ENCODE measurements at regions not wholly inside any gene's neighbourhood (a gene's known extent, or its start where the extent isn't known, plus 50 kb on each side); places are given as distances from the start of the nearest gene placed in this dataset.

GRCh38 chr16:65722429-65722828 is 600.6 kb upstream of the CDH11 start:
- DNase-seq (ENCODE audit: low spot score), result peak; percentile 23
- peak; percentile 50; the same call in 1 of the 2 replicates for ATAC-seq
- Mint-ChIP-seq H3K27ac (no peak overlapping the region), H3K4me1 (peaks cover 33% of the 10 kb centered on the region), H3K27me3 (ENCODE audit: low read depth) (peaks cover 3% of the 10 kb centered on the region; the same call in 1 of the 2 replicates), H3K4me3 (no peak overlapping the region), H3K36me3 (no peaks in the 10 kb centered on the region), H3K9me3 (peaks cover 14% of the 10 kb centered on the region)
- ChIA-PET CTCF (interaction anchor here (0.6 kb wide), 1 partner anchor 560 kb away, joined by 3 read pairs; no protein-coding TSS in a partner anchor), POLR2A (no interaction called here)
- TF ChIP-seq OVOL2 (CRISPR knock-in tag; IDR thresholded peaks at IDR 0.05; ENCODE audit: borderline replicate concordance) (no peak), HMGXB4 (CRISPR knock-in tag; IDR thresholded peaks at IDR 0.05) (no peak), ZNF396 (CRISPR knock-in tag; IDR thresholded peaks at IDR 0.05; ENCODE audit: borderline replicate concordance) (no peak), NFE2L1 (CRISPR knock-in tag; IDR thresholded peaks at IDR 0.05) (no peak), JAZF1 (CRISPR knock-in tag; IDR thresholded peaks at IDR 0.05) (no peak), AFF4 (CRISPR knock-in tag; IDR thresholded peaks at IDR 0.05; ENCODE audit: borderline replicate concordance) (no peak), CTCF (IDR thresholded peaks at IDR 0.05) (no peak), ATF1 (CRISPR knock-in tag; IDR thresholded peaks at IDR 0.05) (no peak), ZNF121 (CRISPR knock-in tag; IDR thresholded peaks at IDR 0.05) (no peak), FOXK1 (CRISPR knock-in tag; IDR thresholded peaks at IDR 0.05) (no peak), USF1 (CRISPR knock-in tag; IDR thresholded peaks at IDR 0.05) (no peak), MYBL2 (CRISPR knock-in tag; IDR thresholded peaks at IDR 0.05) (no peak), CBFB (CRISPR knock-in tag; IDR thresholded peaks at IDR 0.05; ENCODE audit: low read depth) (no peak), ZNF425 (CRISPR knock-in tag; conservative IDR thresholded peaks at IDR 0.05) (no peak), RORB (CRISPR knock-in tag; IDR thresholded peaks at IDR 0.05) (no peak), ZNF532 (CRISPR knock-in tag; IDR thresholded peaks at IDR 0.05; ENCODE audit: borderline replicate concordance) (no peak), FOXP4 (CRISPR knock-in tag; IDR thresholded peaks at IDR 0.05) (no peak), IRF2 (CRISPR knock-in tag; IDR thresholded peaks at IDR 0.05; ENCODE audit: borderline replicate concordance, low read depth) (no peak), ZNF263 (CRISPR knock-in tag; IDR thresholded peaks at IDR 0.05; ENCODE audit: low read depth) (no peak)

All from WTC11 (cell line).